Embryonic facial prominence (tissue), 1 donor: ENCODE measurements at regions not wholly inside any gene's neighbourhood (a gene's known extent, or its start where the extent isn't known, plus 50 kb on each side); places are given as distances from the start of the nearest gene placed in this dataset.

Source experiments
- DNase-seq: peaks from one replicate; pipeline ENCODE4 v3.0.0-alpha.2; 2016; ENCODE audit errors: extremely low spot score

DNA sequence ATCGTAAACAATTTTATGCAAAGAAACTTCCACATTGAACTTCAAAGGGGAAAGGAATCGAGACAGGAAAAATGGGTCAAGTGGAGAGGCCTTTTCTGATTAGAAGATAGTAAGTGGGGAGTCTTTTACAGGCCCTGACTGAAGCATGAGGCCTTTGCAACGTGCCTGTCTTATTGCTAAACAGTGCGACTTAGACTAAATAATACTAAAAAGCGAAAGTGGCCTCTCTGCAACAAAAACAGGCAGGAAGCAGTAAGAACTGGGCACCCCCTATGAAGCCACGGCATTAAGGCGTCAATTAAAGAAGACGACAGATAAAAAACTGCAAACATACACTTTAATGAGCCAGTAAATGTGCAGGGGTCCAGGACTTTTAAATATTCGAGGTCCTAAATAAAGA lies 283.4 kb upstream of the GRIP1 start:
- no peak for DNase-seq

DNA sequence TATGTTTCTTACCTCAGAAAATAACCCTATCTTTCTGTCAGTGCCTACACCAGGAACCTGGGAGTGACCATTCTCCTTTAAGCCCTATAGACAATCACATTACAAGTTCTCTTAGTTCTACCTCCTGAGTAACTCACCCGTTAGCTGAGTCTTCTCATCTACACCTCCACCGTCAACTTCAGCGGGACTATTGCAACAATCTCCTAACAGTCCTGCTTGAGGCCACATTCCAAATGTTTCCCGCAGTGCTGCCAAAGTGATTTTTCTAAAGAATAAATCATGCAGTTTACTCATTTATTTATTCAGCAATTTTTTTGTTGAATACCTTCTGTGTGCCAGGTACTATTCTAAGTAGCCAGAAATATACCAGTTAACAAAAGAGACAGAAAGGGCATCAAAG lies 285.0 kb upstream of the GRIP1 start:
- DNase-seq = no peak

DNA sequence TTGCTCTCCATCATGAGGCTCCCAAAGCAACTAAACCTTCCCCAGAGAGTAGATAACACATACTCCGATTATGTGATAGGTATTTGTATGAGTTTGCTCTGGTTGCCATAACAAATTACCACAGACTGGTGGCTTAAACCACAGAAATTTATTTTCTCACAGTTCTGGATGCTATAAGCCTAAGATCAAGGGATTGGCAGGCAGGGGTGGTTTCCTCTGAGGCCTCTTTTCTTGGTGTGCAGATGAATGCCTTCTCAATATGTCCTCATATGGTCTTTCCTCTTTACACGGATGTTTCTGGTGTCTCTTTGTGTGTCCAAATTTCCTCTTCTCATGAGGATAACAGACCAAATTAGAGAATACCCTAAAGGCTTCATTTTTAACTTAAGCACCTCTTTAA lies 285.8 kb upstream of the GRIP1 start:
- DNase-seq = no peak

DNA sequence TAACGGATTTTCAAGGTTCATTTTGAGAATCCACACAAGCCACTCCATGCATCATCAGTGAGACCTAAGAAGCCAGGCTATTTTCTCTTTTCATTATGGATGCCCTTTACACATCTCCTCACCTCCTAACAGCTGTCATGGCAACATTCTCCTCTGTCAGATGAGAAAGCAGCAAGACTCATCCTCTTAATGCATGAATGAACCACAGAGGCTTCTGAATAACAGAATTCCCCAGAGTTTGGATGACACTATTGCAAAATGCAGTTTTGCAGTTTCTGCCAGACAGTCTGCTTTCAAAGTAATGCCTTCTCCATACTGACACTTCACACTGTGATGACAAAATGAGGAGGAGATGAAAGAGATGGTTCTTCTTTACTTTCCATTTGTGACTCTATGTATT lies 286.7 kb upstream of the GRIP1 start:
- DNase-seq = no peak

DNA sequence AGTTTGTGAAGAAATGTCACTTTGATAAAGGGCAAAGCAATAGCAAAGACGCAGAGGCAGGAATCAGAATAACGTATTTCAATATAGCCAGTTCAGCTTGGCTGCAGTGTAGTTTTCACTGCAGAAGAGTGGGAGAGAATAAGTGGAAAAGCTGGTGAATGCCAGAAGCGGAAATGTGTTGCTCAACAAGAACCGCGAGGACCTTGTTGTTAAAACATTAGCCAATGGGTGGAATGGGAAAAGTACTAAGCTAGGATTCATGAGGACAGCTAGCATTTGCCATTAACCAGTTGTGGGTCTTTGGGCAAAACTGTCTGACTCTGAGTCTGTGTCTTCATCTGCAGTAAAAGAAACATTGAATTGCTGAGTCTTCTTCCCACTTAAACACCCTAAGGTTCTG lies 292.9 kb upstream of the GRIP1 start:
- no peak for DNase-seq

DNA sequence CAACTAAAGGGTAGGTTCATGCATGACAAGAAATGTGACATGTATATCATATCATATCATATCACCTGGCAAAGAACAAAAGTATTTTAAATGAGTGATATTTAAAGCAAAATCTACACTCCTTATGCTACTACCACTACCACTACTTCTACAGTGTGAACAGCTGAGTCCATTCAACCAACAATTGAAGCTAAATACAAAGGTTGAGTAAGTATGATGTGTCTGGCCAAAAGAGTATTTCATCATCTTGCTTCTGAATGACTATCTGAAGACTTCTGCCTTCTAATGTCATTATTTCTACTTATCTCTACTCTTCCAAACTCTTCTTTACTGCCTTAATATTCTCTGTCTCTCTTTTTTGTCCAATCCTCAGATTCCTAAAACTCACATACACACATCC lies 292.6 kb upstream of the CAND1 start:
- DNase-seq = no peak

DNA sequence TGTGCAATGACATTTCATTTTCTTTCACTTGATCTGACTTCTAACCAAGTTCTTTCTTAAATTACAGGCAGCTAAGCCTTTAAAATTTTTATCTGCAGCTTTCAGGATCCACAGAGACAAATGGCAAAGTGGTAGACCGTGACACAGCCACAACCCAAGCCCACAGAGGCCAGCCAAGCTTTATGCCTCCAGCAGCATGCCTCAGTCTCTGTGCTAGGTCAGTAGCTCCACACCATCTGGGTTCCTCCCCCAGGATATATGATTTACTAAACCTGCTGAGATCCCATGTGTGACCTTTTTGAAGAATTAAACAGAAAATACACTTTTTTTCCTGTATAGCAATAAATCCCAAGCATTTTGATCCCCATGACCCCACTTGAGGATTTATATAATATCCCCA lies 290.4 kb upstream of the CAND1 start:
- no peak for DNase-seq

DNA sequence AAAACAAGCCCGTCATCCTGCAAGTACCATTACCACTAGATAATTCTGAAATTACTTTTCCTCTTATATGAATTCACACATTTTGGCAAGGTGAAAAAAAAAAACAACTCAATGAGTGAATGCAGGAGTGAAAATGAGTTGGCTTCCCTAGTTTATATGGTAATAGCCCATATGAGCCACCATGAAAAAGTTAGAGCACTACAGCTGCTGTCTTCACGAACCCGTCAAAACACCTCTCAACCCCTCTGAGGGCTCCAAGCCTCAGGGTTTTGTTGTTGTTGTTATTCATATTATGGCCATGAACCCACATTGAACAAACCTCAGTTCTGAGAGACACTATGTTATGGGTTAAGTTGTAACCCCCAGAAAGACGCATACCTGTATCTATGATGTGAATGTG lies 289.9 kb upstream of the CAND1 start:
- DNase-seq = no peak

DNA sequence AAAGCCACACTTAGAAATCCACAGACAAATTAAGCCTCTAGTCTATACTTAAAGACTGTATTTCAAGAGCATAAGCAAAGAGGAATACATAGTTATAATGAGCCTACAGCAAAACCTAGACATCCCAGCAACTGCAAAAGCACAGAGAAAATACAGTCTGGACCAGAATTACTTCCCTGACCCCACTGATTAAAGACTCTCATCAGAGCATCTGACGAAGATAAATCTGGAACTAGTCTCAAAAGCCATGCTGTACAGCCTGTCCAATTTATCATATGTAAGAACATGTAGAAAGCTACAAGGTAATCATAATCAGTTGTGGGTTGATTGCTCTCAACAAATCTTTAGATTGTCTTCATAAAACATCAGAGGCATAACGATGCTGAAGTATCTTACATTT lies 285.1 kb upstream of the CAND1 start:
- DNase-seq = no peak

DNA sequence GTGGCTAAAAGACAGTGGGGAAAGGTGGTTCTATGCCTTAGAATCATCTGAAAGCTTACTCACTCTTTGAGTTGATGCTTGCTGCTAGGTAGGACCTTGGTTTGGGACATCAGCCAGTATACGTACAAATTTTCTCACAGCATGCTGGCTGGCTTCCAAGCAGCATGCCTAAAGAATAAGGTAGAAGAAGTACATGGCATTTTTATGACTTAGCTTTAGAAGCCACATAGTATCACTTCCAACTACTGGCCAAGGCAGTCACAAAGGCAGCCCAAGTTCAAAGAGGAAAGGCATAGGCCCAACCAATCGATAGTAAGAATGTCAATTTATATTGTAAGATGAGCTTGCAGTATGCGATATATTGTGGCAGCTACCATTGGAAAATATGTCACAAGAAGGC lies 284.2 kb upstream of the CAND1 start:
- no peak for DNase-seq

DNA sequence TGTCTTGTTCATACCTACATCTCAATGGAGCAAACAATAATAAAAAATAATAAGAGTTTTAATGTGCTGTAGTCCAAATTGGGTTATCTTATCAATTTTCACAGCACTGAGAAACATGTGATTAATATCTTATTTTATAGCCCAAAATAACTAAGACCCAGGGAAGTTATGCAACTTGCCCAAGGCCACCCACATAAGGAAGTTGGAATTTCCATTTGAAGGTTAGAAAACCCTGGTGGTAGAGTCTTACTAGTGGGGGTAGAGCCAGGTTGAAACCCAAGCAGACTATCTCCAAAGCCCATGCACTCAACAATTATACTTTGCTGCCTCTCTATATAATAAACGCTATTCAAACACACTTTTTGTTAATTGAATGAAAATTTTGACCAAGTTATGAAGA lies 270.0 kb upstream of the CAND1 start:
- no peak for DNase-seq

DNA sequence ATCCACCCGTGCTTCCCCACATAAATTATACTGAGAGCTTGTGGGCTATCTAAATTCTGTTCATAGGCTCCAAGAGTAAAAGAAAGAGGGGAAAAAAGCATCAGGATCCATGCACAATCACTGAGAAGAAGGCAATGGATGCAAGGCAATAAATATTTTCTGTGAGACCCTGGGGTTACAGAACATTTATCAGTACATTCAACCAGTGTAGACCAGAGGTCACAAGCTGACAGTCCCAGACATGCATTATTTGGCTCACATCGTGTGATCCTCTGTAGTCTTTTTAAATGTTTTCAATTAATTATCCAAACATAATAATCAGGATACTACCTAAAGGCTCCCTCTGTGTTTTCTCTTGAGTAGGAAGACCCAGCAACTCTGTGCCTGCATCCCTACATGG lies 267.9 kb upstream of the CAND1 start:
- DNase-seq = no peak

DNA sequence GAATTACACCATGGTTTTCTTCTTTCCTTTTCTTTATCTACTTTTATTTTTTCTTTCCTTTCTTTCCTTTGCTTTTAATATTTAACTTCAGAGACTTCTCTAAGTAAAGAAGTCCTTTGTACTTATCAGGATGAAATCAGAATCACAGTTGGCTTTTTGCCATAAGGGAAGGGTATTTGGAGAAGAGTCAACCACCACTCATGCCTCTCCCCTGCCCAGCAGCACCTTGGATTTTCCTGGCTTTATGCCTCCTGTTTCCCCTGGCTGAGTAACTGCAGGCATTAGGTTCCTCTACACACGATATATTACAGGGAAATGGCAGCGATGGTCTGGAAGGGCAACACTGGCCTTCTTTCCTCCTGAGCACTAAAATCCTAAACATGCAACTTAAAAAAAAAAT lies 266.4 kb upstream of the CAND1 start:
- no peak for DNase-seq

DNA sequence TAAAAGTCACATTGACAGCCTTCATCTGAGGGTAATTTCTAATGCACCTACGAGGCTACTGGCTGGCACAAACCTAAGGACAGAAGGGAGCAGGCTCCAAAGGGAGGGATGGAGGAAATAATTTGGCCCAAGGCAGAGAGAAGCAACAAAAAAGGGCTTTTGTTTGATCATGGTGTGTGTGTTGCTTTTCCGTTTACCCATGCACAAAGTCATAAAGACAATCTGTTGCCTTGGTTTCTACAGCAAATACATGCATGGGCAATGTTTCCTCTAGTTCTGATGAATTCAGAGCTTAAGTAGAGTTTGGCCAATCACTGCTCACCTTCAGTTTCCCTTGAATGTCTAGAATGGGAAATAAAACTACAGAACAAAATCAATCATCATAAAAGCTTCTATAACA lies 262.5 kb upstream of the CAND1 start:
- DNase-seq = no peak

DNA sequence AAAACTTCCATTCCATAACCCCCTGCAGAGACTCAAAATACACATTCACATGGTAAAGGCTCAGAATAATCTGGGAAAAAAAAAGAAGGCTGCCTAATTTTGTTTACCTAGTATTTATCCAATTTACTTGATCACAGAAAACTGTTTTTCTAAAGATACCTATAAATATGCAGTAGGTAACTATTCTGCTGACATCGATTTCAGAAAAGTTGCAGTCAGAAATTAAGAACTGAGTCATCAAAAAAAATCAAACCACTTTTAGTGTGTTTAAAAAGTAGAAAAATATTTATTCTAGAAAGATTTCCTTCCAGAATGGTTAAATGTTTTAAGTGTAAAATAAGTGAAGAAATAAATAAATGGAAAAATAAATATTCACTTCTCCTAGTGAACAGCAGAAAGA lies 254.5 kb upstream of the CAND1 start:
- DNase-seq = no peak

DNA sequence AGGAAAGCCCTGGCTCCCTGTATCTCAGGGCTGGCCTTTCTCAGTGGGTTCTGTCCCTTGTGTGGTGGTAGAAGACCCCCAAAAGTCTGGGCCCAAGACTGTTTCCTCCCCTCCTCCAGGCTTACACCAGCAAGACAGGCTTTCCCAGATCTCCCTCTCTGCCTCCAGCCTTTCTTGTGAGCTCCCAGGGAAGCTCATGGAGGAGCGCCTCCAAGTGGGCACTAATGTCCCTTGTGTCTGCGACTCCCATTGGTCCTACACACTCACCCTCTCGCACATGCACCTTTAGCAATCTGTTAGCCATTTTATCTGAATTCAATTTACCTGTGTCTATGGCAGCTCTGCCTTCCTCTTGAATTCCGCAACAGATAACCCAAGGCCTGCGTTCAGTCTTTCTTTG lies 251.1 kb upstream of the CAND1 start:
- no peak for DNase-seq

DNA sequence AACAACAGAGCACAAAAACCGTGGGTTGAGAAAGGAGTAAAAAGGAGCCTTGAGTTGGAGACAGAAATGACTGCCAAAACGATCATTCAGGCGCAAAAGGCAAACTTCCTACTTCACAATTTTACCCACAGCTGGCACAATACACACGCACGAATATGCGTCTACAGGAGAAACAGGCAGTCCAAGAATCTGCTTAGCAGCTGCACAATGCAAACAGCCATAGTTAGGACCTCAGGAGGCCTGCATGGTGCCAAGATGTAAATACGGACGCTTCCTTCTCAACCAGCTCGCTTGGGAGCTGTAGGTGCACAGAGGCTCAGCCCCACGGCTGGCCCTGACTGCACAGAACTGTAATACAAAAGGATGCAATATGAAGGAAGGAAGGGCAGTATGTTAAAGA lies 250.1 kb upstream of the CAND1 start:
- no peak for DNase-seq

DNA sequence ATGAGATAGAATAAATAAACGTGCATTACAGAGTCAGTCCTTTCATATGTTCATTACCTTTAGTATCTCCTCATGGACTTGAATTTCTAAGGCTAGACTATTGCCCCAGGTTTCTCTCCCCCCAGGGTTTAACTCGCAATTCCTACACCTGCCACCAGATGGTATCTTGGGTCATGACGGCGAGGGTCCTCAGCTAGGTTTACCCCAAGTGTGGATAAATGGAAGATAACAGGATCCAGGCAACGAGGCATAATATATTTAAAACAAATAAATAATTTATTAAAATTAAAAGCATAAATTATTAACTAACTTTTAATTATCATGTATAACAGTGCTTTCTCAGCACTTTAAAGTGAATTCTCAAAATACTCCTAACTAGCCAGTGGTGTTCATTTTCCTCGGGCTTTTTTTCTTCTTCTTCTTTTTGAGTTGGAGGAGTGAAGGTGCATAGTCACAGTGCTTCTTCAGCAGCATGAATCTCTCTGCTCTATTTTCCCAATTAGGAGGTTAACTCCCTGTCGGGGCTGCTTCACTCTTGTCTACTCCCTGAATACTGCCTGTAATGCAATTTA lies 243.5 kb upstream of the CAND1 start:
- no peak for DNase-seq

DNA sequence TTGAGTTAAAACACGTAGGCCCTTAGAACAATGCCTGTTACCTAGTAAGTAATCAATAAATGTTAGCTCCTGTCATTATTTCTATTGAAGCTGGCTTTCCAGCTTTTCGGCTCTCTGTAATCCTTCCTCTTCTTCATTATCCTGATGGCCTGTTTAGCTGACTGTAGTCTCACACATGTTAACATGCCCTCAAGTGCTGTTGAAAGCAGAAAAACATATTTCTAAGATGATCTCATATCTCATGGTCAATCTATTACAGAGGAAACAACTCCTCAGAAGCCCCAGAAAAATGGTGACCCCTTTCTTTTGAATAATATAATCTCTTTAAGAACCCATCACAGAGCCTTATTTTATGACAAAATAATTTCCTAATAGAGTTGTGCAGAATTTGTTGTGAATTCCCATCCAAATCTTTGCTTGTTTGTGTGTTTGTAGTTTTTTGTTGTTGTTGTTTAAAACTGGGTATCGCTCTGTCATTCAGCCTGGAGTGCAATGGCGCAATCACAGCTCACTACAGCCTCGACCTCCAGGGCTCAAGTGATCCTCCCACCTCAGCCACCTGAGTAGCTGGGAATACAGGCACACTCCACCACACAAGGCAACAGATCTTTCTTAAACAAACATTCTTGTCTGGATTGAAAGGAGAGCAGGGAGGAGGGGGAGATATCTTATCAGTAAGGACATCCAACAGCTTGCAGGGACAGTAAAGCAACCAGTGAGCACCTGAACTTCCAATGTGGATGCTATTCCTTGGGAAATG lies 242.5 kb upstream of the CAND1 start:
- no peak for DNase-seq

DNA sequence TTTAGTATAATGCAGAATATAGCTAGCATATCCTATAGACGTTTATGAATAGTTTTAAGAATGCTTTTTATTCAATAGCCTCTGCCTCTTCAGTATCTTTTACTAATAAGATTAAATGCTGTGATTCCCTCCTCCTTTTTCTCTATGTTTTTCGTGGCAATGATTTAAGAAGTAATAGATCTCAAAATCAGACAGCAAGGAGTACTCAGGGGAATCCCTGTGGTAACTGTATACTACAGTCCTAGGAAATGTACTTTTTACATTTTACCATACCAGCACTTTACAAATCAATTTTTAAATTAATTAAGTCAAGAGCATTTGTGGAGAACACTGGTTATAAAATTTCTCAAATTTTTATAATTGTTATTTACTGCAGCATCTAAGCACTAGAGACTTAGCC lies 240.6 kb upstream of the CAND1 start:
- no peak for DNase-seq

DNA sequence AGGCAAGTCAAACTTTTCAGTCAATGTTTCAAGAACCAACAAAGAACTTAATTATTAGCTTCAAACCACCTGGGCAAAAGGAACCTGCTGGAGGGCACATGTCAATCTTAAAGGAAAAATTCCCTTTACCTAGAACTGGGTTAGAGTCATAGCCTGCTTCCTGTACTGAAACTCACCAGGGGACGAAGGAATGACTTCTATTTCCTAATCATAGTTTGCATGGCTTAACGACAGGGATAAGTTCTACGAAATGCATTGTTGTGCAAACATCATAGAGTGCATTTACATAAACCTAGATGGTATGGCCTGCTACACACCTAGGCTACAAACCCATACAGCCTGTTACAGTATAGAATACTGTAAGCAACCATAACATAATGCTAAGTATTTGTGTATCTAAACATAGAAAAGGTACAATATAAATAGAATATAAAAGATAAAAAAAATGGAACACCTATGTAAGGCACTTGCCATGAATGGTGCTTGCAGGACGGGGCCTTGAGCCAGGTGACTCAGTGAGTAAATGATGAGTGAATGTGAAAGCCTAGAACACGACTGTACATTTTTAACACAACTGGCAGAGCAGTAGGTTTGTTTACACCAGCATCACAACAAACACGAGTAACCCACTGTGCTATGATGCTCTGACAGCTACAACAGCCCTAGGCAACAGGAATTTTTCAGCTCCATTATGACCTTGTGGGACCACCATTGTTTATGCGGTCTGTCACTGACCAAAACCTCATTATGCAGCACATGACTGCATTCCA lies 234.9 kb upstream of the CAND1 start:
- no peak for DNase-seq

DNA sequence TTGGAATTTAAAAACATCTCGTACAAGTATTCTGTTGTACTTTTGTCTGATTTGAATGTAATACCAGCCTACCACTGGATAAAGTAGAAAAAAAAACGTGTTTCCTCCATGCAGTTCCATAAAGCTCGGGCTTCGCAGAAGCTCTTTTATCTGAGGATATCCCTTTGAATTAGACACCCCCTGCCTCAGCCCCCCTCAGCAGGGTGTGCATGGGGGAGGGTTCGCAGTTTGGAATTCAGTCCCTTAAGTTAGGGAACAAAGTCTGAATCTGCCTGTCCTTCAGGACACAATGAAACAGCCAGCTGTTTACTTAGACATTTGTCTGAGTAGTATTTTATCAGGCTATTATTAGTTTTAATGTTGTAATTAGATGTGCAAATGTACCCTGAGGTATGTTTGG lies 234.0 kb upstream of the CAND1 start:
- DNase-seq = no peak

DNA sequence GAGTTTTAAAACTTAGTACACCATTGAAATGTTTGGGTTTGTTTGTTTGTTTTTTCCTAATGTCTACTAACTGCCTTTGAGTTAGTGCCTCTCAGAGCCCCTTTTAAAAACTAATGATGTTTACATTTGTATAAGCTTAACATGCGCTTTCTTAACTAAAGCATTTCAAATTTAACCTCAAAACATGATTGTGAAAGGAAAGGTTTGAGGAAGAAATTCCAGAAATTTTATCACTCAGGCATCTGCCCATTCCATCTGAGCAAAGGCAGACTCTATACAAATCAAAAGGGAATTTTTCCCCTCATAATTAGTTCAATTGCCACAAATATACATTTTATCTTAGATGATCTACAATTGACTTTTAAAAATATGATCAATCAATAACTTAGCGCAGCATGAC lies 230.7 kb upstream of the CAND1 start:
- no peak for DNase-seq
